GM18861 (cell line): ENCODE measurements at regions not wholly inside any gene's neighbourhood (a gene's known extent, or its start where the extent isn't known, plus 50 kb on each side); places are given as distances from the start of the nearest gene placed in this dataset.
"Not testable (repeated sequence)": the region's sequence is repeated elsewhere in the genome, so short reads cannot be mapped to it uniquely, and the experiment has no call there.

Source experiments
- ATAC-seq: cut with Tn5 transposase; IDR thresholded peaks from one replicate; pipeline ENCODE4 v1.9.1; 2021; ENCODE audit not compliant: unreplicated experiment

- no peak for ATAC-seq
These were observed 501.0 kb upstream of the EDIL3 start for GRCh38 chr5:84885485-84886258.

- ATAC-seq = no peak
These were observed 497.1 kb upstream of the EDIL3 start for GRCh38 chr5:84881737-84882136.

DNA sequence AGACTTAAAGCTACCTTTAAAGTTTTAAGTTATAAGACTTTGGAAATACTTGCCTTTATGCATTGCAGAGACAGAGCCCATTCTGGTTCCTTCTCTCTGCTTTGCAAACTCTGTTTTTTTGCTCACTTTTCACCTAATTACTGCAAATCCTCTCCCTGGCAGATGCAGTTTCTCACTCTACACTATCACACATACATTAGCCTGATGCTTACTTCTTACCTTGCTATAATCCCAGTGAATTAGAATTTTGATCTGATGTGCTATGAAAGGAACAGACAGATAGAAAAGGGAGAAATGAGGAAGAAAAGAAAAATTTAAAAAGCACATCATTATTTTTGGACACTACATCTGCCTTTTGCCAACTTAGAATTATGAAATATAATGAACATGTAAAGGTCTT is 489.5 kb upstream of the EDIL3 start:
- no peak for ATAC-seq

DNA sequence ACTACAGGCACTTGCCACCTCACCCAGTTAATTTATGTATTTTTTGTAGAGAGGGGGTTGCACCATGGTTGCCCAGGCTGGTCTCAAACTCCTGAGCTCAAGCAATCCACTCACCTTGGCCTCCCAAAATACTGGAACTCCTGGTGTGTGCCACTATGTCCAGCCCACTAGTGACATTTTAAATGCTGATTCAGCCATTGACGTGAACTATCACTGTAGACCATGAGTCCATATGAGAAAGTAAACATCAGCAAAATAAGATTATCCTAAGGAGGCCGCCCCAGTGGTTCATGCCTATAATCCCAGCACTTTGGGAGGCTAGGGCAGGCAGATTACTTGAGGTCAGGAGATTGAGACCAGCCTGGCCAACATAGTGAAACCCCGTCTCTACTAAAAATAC is 488.1 kb upstream of the EDIL3 start:
- no peak for ATAC-seq

DNA sequence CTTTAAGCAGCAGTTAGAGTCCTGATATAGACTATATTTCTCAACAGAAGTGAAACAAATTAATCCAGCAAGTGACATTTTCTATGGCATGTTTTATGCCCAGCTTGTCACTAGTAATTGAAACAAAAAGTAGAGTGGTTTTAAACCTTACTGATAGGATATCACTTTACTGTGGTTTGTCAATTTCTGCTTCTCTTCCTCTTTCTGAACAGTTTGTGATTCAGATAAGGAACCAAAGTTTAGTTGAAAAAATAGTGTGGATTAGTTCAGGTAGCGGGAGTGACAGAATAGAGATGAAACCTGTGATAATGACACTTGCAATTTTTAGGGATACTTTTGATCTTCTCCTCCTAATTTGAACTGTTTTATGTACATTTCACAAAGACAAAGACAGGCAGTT is 485.7 kb upstream of the EDIL3 start:
- no peak for ATAC-seq

- no peak for ATAC-seq
These were observed 485.0 kb upstream of the EDIL3 start for GRCh38 chr5:84869675-84870074.

DNA sequence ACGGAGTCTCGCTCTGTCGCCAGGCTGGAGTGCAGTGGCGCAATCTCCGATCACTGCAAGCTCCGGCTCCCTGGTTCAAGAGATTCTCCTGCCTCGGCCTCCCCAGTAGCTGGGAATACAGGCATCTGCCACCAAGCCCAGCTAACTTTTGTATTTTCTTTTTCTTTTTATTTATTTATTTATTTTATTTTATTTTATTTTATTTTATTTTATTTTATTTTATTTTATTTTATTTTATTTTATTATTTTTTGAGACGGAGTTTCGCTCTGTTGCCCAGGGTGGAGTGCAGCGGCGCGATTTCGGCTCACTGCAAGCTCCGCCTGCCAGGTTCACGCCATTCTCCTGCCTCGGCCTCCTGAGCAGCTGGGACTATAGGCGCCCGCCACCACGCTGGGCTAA is 479.3 kb upstream of the EDIL3 start:
- ATAC-seq = not testable (repeated sequence)

- ATAC-seq = no peak
These were observed 478.3 kb upstream of the EDIL3 start for GRCh38 chr5:84863020-84863419.

GRCh38 chr5:84862132-84862531 is 477.5 kb upstream of the EDIL3 start:
- ATAC-seq = no peak

DNA sequence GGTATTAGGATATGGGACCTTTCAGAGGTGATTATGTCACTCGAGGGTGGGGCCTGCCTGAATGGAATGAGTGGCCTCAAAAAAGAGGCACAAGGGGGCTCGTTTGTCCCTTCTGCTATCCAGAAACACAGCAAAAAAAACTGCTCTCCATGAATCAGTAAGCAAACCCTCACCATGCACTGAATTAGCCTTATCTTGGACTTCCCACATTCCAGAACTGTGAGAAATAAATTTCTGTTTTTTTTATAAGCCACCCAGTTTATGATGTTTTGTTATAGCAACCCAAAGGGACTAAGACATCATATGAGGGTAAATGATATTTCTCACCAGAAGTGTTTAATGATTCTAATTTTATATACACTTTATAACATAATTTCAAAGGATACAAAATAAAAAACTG is 476.6 kb upstream of the EDIL3 start:
- ATAC-seq = no peak

- no peak for ATAC-seq
These were observed 474.4 kb upstream of the EDIL3 start for GRCh38 chr5:84859056-84859455.

DNA sequence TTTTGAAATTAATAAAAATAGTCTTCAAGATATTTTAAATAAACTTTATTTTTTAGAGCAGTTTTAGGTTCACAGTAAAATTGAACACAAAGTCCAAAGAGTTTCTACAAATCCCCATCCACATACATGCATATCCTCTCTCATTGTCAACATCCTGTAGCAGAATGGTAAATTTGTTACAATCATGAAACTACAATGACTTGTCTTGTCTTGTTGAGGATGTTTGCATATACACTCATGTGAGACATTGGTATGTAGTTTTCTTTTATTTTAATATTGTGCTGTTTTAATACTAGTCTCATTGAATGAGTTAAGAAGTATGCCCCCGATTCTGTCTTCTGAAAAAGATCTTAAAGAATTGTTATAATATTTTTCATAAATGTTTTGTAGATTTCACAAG is 447.0 kb upstream of the EDIL3 start:
- ATAC-seq = no peak

- no peak for ATAC-seq
These were observed 445.6 kb upstream of the EDIL3 start for GRCh38 chr5:84830265-84830664.

- no peak for ATAC-seq
These were observed 440.9 kb upstream of the EDIL3 start for GRCh38 chr5:84825606-84826005.

GRCh38 chr5:84821924-84822323 is 437.2 kb upstream of the EDIL3 start:
- no peak for ATAC-seq

- no peak for ATAC-seq
These were observed 433.3 kb upstream of the EDIL3 start for GRCh38 chr5:84817953-84818352.

DNA sequence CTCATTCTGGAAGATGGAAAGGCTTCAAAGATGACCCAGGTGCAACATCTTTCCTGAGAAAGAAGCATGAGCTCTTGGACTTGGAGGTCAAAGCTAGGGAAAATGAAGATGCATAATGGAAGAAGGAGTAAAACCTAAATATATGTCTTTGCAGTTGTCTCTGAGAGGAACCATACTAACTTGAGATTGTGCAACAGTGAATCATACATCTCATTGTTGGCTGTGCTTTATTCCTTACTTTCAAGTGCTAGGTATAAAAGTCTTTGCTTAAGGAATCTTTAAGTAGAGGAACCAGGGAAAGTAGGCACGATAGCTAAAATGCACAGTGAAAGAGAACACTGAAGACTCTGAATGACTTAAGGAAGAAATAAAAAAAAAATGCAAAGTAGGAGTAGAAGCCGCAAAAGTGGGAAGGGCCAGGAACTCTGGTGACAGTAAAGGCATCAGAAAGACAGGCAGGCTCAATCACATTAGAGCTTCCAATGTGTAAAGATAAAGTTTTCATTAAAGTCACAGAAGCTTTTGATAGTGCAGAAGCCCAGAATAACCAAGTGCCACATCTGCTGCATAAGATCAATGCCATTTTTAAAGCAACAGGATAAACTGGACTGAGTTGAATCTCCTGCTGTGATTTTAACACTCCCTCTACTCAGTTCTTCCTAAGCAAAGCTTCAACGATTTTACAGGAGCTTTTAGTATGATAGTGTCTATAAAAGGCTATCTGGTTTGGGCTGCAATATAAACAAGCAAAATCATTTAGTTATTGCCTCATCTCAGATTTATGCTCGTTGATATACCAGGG is 432.3 kb upstream of the EDIL3 start:
- ATAC-seq = no peak

GRCh38 chr5:84816160-84816559 is 431.5 kb upstream of the EDIL3 start:
- ATAC-seq = no peak

DNA sequence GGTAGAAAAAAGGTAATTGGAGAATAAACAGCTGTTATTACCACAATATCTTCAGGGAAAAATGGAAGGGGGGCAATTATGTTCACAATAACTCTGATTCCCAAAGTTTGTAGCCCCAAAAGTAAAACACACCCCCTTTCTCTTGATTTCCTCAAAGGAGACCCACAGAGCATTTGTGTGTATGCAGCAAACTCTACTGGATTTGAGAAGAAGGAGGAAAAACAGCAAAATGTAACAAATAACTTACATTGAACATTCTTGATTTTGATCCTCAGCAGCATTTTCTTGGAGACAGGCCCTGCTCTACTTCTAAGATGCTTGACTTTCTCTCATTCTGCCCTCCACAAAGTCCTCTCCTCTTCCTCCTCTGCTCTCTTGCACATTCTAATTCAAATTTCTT is 420.8 kb upstream of the EDIL3 start:
- ATAC-seq = no peak

DNA sequence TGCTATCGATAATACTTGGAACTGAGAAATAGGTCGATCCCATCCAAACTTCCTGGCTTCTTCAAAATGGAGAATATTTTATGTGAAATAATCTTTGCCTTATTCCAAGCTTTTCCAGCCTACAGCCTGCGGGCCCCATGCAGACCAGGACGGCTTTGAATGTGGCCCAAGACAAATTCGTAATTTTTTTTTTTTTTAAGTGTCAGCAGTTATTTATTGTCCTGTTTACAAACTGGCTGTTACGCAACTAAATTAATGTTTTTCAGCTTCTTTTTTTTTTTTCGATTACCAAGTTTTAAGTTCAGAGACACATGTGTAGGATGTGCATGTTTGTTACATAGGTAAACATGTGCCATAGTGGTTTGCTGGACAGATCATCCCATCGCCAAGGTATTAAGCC is 411.7 kb upstream of the EDIL3 start:
- no peak for ATAC-seq

DNA sequence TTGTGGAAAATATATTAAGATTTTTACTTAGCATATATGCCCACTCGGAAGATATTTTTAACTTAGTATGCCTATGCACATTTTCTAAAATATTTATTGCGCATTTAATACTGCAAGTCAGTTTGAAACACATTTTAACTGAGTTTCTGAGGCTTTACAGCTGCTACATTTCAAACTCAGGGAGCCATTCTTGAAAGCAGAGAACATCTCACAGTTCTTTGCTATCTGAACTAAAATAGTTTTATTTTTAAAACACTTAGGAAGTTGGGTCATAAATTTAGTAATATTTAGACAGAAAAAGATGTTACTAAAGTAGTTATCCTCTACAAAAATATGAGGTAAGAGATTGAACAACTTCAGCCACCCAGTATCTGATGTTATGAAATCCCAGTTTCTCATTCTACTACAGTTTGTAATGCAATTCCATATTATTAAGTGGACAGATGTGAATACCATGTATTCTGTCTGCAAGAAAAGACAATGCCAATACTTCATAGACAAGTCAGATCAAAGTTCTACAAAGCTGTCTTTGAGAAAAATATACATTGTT is 409.9 kb upstream of the EDIL3 start:
- ATAC-seq = no peak

- ATAC-seq = no peak
These were observed 407.1 kb upstream of the EDIL3 start for GRCh38 chr5:84791730-84792129.
